Activated CD8-positive, alpha-beta memory T cell treated with anti-CD3 and anti-CD28 coated beads, Interleukin-2, amount 10 ng/mL, durations not matched to agents 7 days and 5 days (primary cell): ENCODE measurements at regions not wholly inside any gene's neighbourhood (a gene's known extent, or its start where the extent isn't known, plus 50 kb on each side); places are given as distances from the start of the nearest gene placed in this dataset.

Source experiments
- ATAC-seq: fragments of 150-1000 bp; cut with Tn5 transposase; one replicate; pipeline ENCODE4 v1.10.0; 2021; ENCODE audit warnings: moderate library complexity
- CTCF ChIA-PET: fragments of 350-600 bp; sonication (Branson Sonifier 250); formaldehyde crosslinking; loops from one replicate; lab custom pipeline; 2021; ENCODE audit warnings: antibody characterized with exemption; lab: Charles Lee
- DNase-seq: peaks from one replicate; pipeline ENCODE4 v3.0.0-alpha.2; 2020
- H3K27ac Mint-ChIP-seq: one replicate; pipeline ENCODE4 v1.8.0; 2021; ENCODE audit warnings: mild to moderate bottlenecking, mixed read lengths
- H3K27me3 Mint-ChIP-seq: one replicate; pipeline ENCODE4 v1.8.0; 2021; ENCODE audit warnings: mixed read lengths
- H3K36me3 Mint-ChIP-seq: one replicate; pipeline ENCODE4 v1.8.0; 2021; ENCODE audit warnings: mild to moderate bottlenecking, mixed read lengths
- H3K4me1 Mint-ChIP-seq: one replicate; pipeline ENCODE4 v1.8.0; 2021; ENCODE audit warnings: mixed read lengths
- H3K4me3 Mint-ChIP-seq: one replicate; pipeline ENCODE4 v1.8.0; 2021; ENCODE audit warnings: mild to moderate bottlenecking, moderate library complexity, mixed read lengths
- H3K9me3 Mint-ChIP-seq: one replicate; pipeline ENCODE4 v1.8.0; 2022; ENCODE audit warnings: low read depth, mixed read lengths

DNA sequence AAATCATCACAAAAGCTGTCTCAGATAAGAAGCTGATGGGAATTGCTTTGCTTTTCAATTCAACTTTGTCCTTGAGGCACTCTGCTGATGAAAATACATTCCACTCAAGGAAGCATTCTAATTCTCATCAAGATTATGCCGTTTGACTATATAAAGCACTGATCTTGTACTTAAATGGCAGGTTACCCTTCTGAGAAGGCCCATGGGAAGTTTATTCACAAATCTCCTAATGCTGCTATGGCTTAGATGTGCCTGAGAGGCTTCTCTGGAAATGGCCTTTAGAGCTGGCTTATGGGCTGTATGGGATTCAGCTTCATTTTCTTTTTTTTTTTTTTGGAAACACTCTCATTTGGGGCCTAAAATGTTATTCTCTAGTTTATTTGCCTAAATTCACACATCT is 69.7 kb upstream of the ARNT2 start:
- peaks cover 11% of the 10 kb centered on the region for H3K27me3 Mint-ChIP-seq
- no peaks in the 10 kb centered on the region for H3K4me1 Mint-ChIP-seq
- CTCF ChIA-PET, result no interaction called here
- DNase-seq (no peak), ATAC-seq (no peak)
- H3K4me3 Mint-ChIP-seq, result no peak overlapping the region
- no peaks in the 10 kb centered on the region for H3K36me3 Mint-ChIP-seq
- H3K27ac Mint-ChIP-seq, result no peak overlapping the region
- H3K9me3 Mint-ChIP-seq, result no peaks in the 10 kb centered on the region

DNA sequence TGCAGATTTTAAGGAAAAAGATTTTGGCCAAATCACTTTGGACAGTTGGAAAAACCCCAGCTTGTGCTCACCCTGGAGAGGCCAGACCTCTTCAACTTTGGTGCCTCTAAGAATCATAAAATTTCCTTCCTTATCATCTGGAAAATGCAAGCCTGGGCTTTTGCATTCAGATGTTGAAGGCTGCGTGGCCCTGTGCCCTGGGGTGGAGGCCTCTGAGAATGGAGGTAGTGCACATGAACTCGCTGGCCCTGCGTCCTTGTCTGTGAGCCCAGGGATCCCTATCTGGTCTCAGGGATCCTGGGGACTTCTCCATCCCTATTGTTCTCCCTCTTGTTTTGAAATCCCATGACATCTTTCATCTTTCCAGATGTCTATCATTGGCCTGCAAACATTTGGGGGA is 64.6 kb upstream of the ARNT2 start:
- Mint-ChIP-seq H3K27me3 (peaks cover 16% of the 10 kb centered on the region), H3K36me3 (no peaks in the 10 kb centered on the region), H3K9me3 (no peaks in the 10 kb centered on the region), H3K4me1 (no peaks in the 10 kb centered on the region), H3K27ac (no peak overlapping the region), H3K4me3 (no peak overlapping the region)
- ATAC-seq (no peak), DNase-seq (no peak)
- CTCF ChIA-PET, result no interaction called here

DNA sequence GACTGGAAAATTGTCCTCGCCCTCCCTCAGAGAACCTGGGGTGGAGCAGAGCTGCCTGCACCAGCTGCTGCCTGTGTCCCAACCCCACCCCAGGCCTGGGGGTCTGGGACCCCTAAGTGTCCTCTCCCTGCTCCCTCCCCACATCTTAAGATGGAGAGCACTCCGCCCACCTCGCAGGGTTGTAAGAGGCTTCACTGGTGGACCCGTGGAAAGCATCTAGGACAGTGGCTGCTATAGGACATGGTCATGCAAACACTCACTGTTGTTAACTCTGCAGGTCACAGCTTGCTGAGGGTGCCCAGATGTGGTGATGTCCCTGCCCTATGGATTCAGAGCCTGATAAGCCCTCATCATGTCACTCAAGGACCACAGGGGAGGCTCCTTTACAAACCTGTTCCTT is 62.0 kb upstream of the ARNT2 start:
- H3K4me1 Mint-ChIP-seq, result no peaks in the 10 kb centered on the region
- CTCF ChIA-PET, result no interaction called here
- DNase-seq (no peak), ATAC-seq (no peak)
- H3K27ac Mint-ChIP-seq, result no peak overlapping the region
- H3K9me3 Mint-ChIP-seq, result no peaks in the 10 kb centered on the region
- no peak overlapping the region for H3K4me3 Mint-ChIP-seq
- H3K27me3 Mint-ChIP-seq, result peaks cover 16% of the 10 kb centered on the region
- H3K36me3 Mint-ChIP-seq, result no peaks in the 10 kb centered on the region

DNA sequence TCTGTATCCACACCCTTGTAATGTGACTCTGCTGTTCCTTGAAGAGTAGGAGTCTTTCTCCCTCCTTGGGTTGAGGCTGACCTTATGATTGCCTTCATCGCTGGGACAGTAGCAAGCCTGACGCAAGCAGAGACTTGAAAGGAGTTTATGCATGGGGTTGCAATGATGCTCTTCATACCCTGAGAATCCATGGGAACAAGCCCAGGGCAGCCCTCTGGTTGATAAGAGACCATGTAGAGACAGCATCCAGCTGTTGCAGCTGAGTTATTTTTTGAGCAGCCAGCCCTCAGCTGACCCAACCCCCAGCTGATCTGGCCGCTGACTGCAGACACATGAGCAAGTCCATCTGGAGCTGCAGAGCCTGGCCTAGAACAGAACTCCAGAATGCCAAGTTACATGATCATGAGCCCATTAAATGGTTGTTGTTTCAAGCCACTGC is 60.6 kb upstream of the ARNT2 start:
- H3K27ac Mint-ChIP-seq, result no peak overlapping the region
- H3K9me3 Mint-ChIP-seq, result no peaks in the 10 kb centered on the region
- CTCF ChIA-PET, result interaction anchor here (1.0 kb wide), 1 partner anchor 18 kb away, joined by 3 read pairs; no protein-coding TSS in a partner anchor
- no peaks in the 10 kb centered on the region for H3K4me1 Mint-ChIP-seq
- H3K4me3 Mint-ChIP-seq, result no peak overlapping the region
- ATAC-seq, result no peak
- H3K36me3 Mint-ChIP-seq, result no peaks in the 10 kb centered on the region
- DNase-seq, result no peak
- peaks cover 26% of the 10 kb centered on the region for H3K27me3 Mint-ChIP-seq

DNA sequence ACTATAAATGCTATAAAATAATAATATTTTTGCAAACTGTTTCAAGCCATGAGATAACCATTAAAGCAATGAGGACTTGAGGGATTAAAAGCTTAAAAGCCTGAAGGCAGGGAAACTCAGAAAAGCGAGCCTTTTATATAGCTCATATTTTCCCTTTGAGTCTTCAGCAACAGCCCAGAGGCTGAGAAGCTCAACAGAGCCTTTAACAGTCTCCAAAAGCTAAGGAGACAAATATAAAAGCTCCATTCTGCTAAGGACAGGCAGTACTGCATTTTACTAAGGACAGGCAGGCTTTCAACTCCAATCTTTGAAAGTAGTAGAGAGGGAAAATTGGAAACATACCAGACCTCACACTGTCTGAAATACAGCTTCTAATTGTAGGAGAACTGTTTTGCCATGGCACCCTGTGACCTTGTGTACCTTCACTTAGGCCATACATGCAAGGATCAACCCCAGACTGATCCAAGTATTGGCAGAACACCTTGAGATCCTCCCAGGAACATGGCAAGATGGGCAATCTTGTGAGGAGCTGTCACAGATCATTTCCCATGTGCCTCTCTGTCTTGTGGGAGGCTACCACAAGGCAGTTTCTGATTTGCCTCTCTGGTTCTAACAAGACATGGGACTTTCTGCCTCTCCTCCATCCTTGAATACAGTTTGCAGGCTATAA is 53.1 kb upstream of the ARNT2 start:
- CTCF ChIA-PET, result no interaction called here
- Mint-ChIP-seq H3K27me3 (peaks cover 34% of the 10 kb centered on the region), H3K36me3 (no peaks in the 10 kb centered on the region), H3K27ac (no peak overlapping the region), H3K4me3 (no peak overlapping the region), H3K4me1 (no peaks in the 10 kb centered on the region), H3K9me3 (no peaks in the 10 kb centered on the region)
- no peak for ATAC-seq
- no peak for DNase-seq
